GM21825 (cell line): ENCODE measurements at regions not wholly inside any gene's neighbourhood (a gene's known extent, or its start where the extent isn't known, plus 50 kb on each side); places are given as distances from the start of the nearest gene placed in this dataset.
"Not testable (repeated sequence)": the region's sequence is repeated elsewhere in the genome, so short reads cannot be mapped to it uniquely, and the experiment has no call there.

ENCODE experiments used
- ATAC-seq: cut with Tn5 transposase; IDR thresholded peaks from one replicate; pipeline ENCODE4 v1.9.1; 2021; ENCODE audit warnings: mild to moderate bottlenecking, moderate library complexity; ENCODE audit not compliant: unreplicated experiment

- not testable (repeated sequence) for ATAC-seq
Measured at GRCh38 chr11:129763569-129763968, 52.1 kb upstream of the TMEM45B start.

- not testable (repeated sequence) for ATAC-seq
Measured at GRCh38 chr11:129764204-129764603, 51.4 kb upstream of the TMEM45B start.
